ENCODE measurements at regions not wholly inside any gene's neighbourhood (a gene's known extent, or its start where the extent isn't known, plus 50 kb on each side); places are given as distances from the start of the nearest gene placed in this dataset.

GRCh38 chr10:131781791-131782190 lies 119.0 kb upstream of the PPP2R2D start:
- no peak for DNase-seq

- no peak for DNase-seq
These were observed 116.3 kb upstream of the PPP2R2D start for GRCh38 chr10:131784363-131785120.

- no peak for DNase-seq
These were observed 115.7 kb upstream of the PPP2R2D start for GRCh38 chr10:131785121-131785460.

- DNase-seq = peak; percentile 34
These were observed 113.8 kb upstream of the PPP2R2D start for GRCh38 chr10:131786756-131787605.

- DNase-seq = no peak
These were observed 112.8 kb upstream of the PPP2R2D start for GRCh38 chr10:131787961-131788360.

- no peak for DNase-seq
These were observed 112.4 kb upstream of the PPP2R2D start for GRCh38 chr10:131788386-131788785.

GRCh38 chr10:131789516-131789915 lies 111.3 kb upstream of the PPP2R2D start:
- DNase-seq = no peak

- peak; percentile 8 for DNase-seq
These were observed 110.8 kb upstream of the PPP2R2D start for GRCh38 chr10:131790021-131790420.

- no peak for DNase-seq
These were observed 108.7 kb upstream of the PPP2R2D start for GRCh38 chr10:131792011-131792651.

- no peak for DNase-seq
These were observed 108.0 kb upstream of the PPP2R2D start for GRCh38 chr10:131792809-131793208.

GRCh38 chr10:131795761-131796160 lies 105.0 kb upstream of the PPP2R2D start:
- DNase-seq = no peak

- no peak for DNase-seq
These were observed 103.2 kb upstream of the PPP2R2D start for GRCh38 chr10:131797626-131798025.

- no peak for DNase-seq
These were observed 101.4 kb upstream of the PPP2R2D start for GRCh38 chr10:131799429-131799828.

- DNase-seq = no peak
These were observed 98.5 kb upstream of the PPP2R2D start for GRCh38 chr10:131802156-131802915.

- no peak for DNase-seq
These were observed 97.8 kb upstream of the PPP2R2D start for GRCh38 chr10:131802996-131803395.

GRCh38 chr10:131803860-131804425 lies 96.9 kb upstream of the PPP2R2D start:
- no peak for DNase-seq

GRCh38 chr10:131804551-131805295 lies 96.1 kb upstream of the PPP2R2D start:
- DNase-seq = no peak

GRCh38 chr10:131805696-131806095 lies 95.1 kb upstream of the PPP2R2D start:
- no peak for DNase-seq

- DNase-seq = no peak
These were observed 94.7 kb upstream of the PPP2R2D start for GRCh38 chr10:131806146-131806545.

- DNase-seq = no peak
These were observed 94.0 kb upstream of the PPP2R2D start for GRCh38 chr10:131806646-131807317.

GRCh38 chr10:131808370-131808930 lies 92.4 kb upstream of the PPP2R2D start:
- no peak for DNase-seq

All from activated CD4-positive, alpha-beta T cell treated with anti-CD3 and anti-CD28 coated beads, Interleukin-2, amount 50 U/mL, for 16 hours (primary cell).